Endothelial cell (in vitro differentiated cells): ENCODE measurements at regions not wholly inside any gene's neighbourhood (a gene's known extent, or its start where the extent isn't known, plus 50 kb on each side); places are given as distances from the start of the nearest gene placed in this dataset.

Source experiments
- DNase-seq: peaks from one replicate; pipeline ENCODE4 v3.0.0; 2021; ENCODE audit warnings: low spot score
- H3K27ac Mint-ChIP-seq: one replicate; pipeline ENCODE4 v1.8.0; 2021; ENCODE audit warnings: mixed read lengths, inconsistent platforms; ENCODE audit not compliant: unreplicated experiment
- H3K27me3 Mint-ChIP-seq: one replicate; pipeline ENCODE4 v1.8.0; 2021; ENCODE audit warnings: mild to moderate bottlenecking, moderate library complexity, mixed read lengths, inconsistent platforms; ENCODE audit not compliant: unreplicated experiment
- H3K36me3 Mint-ChIP-seq: one replicate; pipeline ENCODE4 v1.8.0; 2021; ENCODE audit warnings: mild to moderate bottlenecking, low read depth, mixed read lengths, inconsistent platforms; ENCODE audit not compliant: unreplicated experiment
- H3K4me1 Mint-ChIP-seq: one replicate; pipeline ENCODE4 v1.8.0; 2021; ENCODE audit warnings: mild to moderate bottlenecking, mixed read lengths, inconsistent platforms; ENCODE audit not compliant: unreplicated experiment
- H3K4me3 Mint-ChIP-seq: one replicate; pipeline ENCODE4 v1.8.0; 2021; ENCODE audit warnings: mild to moderate bottlenecking, mixed read lengths, inconsistent platforms; ENCODE audit not compliant: unreplicated experiment
- H3K9me3 Mint-ChIP-seq: one replicate; pipeline ENCODE4 v1.8.0; 2021; ENCODE audit warnings: mixed read lengths, inconsistent platforms; ENCODE audit not compliant: unreplicated experiment
- TF ChIP-seq, protein P1 (sequence below): fragments of 200-600 bp; sonication (generic); IDR thresholded peaks from one replicate; pipeline ENCODE4 v1.5.0; 2021; ENCODE audit warnings: antibody characterized with exemption; ENCODE audit not compliant: unreplicated experiment

DNA sequence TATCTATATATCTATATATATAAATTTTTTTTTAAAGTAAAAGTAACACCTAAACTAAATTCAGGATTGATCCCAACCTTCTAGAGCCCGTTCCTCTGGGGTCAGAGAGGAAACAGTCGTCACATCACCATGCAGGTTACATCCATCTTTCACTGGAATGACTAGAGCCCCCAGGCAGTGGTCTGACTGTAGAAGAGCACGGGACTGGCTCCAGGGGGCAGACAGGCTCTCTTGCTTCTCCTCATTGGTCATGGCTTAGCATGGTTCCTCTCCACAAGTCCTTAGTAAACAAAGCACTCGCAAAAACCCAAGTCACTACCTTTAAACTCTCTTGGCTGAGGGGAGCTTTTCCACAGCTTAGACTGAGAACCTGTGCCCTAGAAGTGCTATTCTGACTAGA, 110.5 kb downstream of the NR2F2 start:
- Mint-ChIP-seq H3K4me3 (no peak overlapping the region), H3K4me1 (no peaks in the 10 kb centered on the region), H3K27ac (no peak overlapping the region), H3K36me3 (no peaks in the 10 kb centered on the region), H3K27me3 (peaks cover 1% of the 10 kb centered on the region), H3K9me3 (no peaks in the 10 kb centered on the region)
- TF ChIP-seq, protein P1, sequence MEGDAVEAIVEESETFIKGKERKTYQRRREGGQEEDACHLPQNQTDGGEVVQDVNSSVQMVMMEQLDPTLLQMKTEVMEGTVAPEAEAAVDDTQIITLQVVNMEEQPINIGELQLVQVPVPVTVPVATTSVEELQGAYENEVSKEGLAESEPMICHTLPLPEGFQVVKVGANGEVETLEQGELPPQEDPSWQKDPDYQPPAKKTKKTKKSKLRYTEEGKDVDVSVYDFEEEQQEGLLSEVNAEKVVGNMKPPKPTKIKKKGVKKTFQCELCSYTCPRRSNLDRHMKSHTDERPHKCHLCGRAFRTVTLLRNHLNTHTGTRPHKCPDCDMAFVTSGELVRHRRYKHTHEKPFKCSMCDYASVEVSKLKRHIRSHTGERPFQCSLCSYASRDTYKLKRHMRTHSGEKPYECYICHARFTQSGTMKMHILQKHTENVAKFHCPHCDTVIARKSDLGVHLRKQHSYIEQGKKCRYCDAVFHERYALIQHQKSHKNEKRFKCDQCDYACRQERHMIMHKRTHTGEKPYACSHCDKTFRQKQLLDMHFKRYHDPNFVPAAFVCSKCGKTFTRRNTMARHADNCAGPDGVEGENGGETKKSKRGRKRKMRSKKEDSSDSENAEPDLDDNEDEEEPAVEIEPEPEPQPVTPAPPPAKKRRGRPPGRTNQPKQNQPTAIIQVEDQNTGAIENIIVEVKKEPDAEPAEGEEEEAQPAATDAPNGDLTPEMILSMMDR, result no peak
- no peak for DNase-seq

DNA sequence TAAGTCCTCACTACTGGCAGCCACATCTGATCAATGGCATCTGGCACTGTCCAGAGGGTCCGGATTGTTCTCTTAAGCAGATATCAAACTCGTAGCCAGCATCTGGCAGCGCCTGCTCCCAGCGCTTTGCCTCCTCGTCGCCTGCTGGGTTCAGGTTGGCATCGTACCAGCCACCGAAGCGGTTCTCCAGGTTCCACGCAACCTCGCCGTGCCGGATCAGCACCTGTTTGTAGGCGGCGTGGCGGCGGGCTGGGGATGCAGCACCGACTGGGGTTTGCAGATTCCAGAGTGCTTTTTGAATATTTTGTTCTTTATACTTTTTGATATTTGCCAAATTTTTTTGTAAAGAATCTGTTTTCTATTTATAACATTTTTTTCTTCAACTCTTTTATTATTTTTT, 111.6 kb downstream of the NR2F2 start:
- Mint-ChIP-seq H3K27me3 (no peaks in the 10 kb centered on the region), H3K9me3 (no peaks in the 10 kb centered on the region), H3K4me1 (no peaks in the 10 kb centered on the region), H3K36me3 (no peaks in the 10 kb centered on the region), H3K27ac (no peak overlapping the region), H3K4me3 (no peak overlapping the region)
- no peak for DNase-seq
- TF ChIP-seq, protein P1, result no peak

DNA sequence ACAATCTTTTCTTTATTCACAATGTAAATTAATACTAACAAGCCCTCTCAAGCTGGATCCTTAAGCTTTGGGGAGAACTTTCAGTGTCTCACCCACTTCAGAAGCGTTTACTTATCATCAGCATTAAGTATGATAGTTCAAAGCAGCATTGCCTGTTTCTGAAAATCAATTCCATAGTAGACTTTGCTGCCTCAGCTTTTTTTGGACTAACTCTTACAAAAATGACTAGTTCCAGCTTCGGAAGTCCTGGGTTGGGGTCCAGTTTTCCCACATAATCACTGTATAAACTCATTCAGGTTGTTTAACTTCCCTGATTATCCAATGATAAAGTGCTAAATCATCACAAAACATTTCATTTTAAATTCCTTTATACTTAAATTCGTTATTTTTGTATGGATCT, 114.4 kb downstream of the NR2F2 start:
- TF ChIP-seq, protein P1, result no peak
- H3K36me3 Mint-ChIP-seq, result no peaks in the 10 kb centered on the region
- H3K27me3 Mint-ChIP-seq, result no peaks in the 10 kb centered on the region
- no peaks in the 10 kb centered on the region for H3K9me3 Mint-ChIP-seq
- H3K4me1 Mint-ChIP-seq, result peaks cover 2% of the 10 kb centered on the region
- no peak overlapping the region for H3K27ac Mint-ChIP-seq
- no peak overlapping the region for H3K4me3 Mint-ChIP-seq
- DNase-seq, result no peak

DNA sequence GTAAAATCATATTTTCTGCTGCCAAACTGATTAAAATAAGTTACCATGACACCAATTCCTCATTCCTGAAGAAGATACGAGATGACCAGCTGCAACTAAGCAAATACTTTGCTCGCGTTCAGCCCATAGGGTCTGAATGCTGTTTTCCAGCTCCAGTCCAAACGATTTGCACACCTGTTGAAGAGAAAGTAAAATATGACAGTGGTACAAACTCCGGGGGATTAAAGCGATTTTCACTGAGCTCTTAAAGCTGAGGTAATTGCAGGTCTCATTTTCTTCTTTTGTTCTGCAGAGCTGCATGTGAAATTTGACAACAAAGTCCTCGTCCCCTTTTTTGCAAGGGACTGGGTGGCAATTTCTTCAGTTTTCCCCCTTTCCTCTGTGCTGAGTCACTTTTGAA, 118.4 kb downstream of the NR2F2 start:
- Mint-ChIP-seq H3K4me3 (no peak overlapping the region), H3K36me3 (no peaks in the 10 kb centered on the region), H3K27me3 (no peaks in the 10 kb centered on the region)

DNA sequence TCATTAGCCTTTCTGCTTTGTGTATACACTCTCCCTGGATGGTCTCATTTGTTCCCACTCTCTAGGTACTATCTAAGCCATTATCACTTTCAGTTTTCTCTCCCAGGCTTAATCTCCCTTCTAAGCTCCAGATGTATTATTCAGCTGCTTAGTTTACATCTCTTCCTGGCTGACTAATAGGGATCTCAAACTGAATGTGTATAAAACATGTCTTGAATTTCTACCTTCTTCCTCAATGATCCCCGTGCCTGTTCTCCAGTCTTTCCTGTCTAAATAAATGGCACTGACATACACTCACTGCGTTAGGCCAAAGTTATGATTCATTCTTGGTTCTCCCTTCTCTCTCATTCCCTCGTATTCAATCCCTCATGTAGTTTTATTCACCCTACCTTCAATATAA, 127.3 kb downstream of the NR2F2 start:
- H3K27me3 Mint-ChIP-seq, result peaks cover 4% of the 10 kb centered on the region
- no peak for DNase-seq
- no peaks in the 10 kb centered on the region for H3K36me3 Mint-ChIP-seq
- TF ChIP-seq, protein P1, result no peak
- no peaks in the 10 kb centered on the region for H3K9me3 Mint-ChIP-seq
- H3K27ac Mint-ChIP-seq, result no peak overlapping the region
- H3K4me1 Mint-ChIP-seq, result no peaks in the 10 kb centered on the region
- no peak overlapping the region for H3K4me3 Mint-ChIP-seq

More for the DNA sequence above, 118.4 kb downstream of the NR2F2 start:
- no peaks in the 10 kb centered on the region for H3K9me3 Mint-ChIP-seq
- no peak overlapping the region for H3K27ac Mint-ChIP-seq
- peaks cover 15% of the 10 kb centered on the region for H3K4me1 Mint-ChIP-seq
- TF ChIP-seq, protein P1, result no peak
- DNase-seq, result no peak
